Parathyroid adenoma (tissue), 2 donors: ENCODE measurements at regions not wholly inside any gene's neighbourhood (a gene's known extent, or its start where the extent isn't known, plus 50 kb on each side); places are given as distances from the start of the nearest gene placed in this dataset.
A peak's percentile ranks its signal among the peaks of the same experiment; 100 is the strongest.

ENCODE experiments used
- H2AFZ ChIP-seq: fragments of 300-600 bp; sonication (generic); one replicate; pipeline ENCODE4 v1.7.0; 2017; ENCODE audit warnings: antibody characterized with exemption, mild to moderate bottlenecking
- H3K27ac ChIP-seq: fragments of 300-600 bp; sonication (generic); one replicate; pipeline ENCODE4 v1.7.0; 2017
- H3K27me3 ChIP-seq: fragments of 300-600 bp; sonication (generic); one replicate; pipeline ENCODE4 v1.7.0; 2017; ENCODE audit warnings: low read length; ENCODE audit not compliant: control insufficient read depth, insufficient read depth
- H3K36me3 ChIP-seq: fragments of 300-600 bp; sonication (generic); one replicate; pipeline ENCODE4 v1.7.0; 2017; ENCODE audit warnings: low read length; ENCODE audit not compliant: control insufficient read depth, insufficient read depth
- H3K4me1 ChIP-seq: fragments of 300-600 bp; sonication (generic); one replicate; pipeline ENCODE4 v1.7.0; 2017; ENCODE audit warnings: control low read depth
- H3K4me2 ChIP-seq: fragments of 300-600 bp; sonication (generic); one replicate; pipeline ENCODE4 v1.7.0; 2017; ENCODE audit warnings: low read length
- H3K4me3 ChIP-seq: fragments of 300-600 bp; sonication (generic); one replicate; pipeline ENCODE4 v1.7.0; 2017; ENCODE audit warnings: low read depth, low read length
- H3K79me2 ChIP-seq: fragments of 300-600 bp; sonication (generic); one replicate; pipeline ENCODE4 v1.7.0; 2017; ENCODE audit warnings: control low read depth
- H3K9ac ChIP-seq: fragments of 300-600 bp; sonication (generic); one replicate; pipeline ENCODE4 v1.7.0; 2017; ENCODE audit warnings: mild to moderate bottlenecking
- H3K9me3 ChIP-seq: fragments of 300-600 bp; sonication (generic); one replicate; pipeline ENCODE4 v1.7.0; 2017; ENCODE audit warnings: low read length; ENCODE audit not compliant: control insufficient read depth
- CTCF ChIP-seq: fragments of 300-600 bp; sonication (generic); IDR thresholded peaks from one replicate; pipeline ENCODE4 v1.7.0; 2017; ENCODE audit warnings: antibody characterized with exemption, mild to moderate bottlenecking
- donor health status: primary hyperparathyroidism.

GRCh38 chr6:125524356-125524755 is 222.6 kb upstream of the HDDC2 start:
- Histone ChIP-seq H3K9ac (no peak overlapping the region), H3K79me2 (no peaks in the 10 kb centered on the region), H3K27ac (no peak overlapping the region), H3K4me1 (no peaks in the 10 kb centered on the region), H3K4me3 (no peak overlapping the region), H3K9me3 (no peaks in the 10 kb centered on the region), H3K36me3 (no peaks in the 10 kb centered on the region), H3K4me2 (no peak overlapping the region), H3K27me3 (no peaks in the 10 kb centered on the region), H2AFZ (no peak overlapping the region)
- TF ChIP-seq CTCF: no peak

GRCh38 chr6:125526007-125526720 is 223.3 kb upstream of the HEY2 start:
- Histone ChIP-seq H2AFZ (no peak overlapping the region), H3K4me1 (no peaks in the 10 kb centered on the region), H3K4me3 (no peak overlapping the region), H3K9me3 (no peaks in the 10 kb centered on the region), H3K27me3 (no peaks in the 10 kb centered on the region), H3K27ac (no peak overlapping the region), H3K9ac (no peak overlapping the region), H3K36me3 (no peaks in the 10 kb centered on the region), H3K4me2 (no peak overlapping the region), H3K79me2 (no peaks in the 10 kb centered on the region)
- TF ChIP-seq CTCF: no peak

GRCh38 chr6:125528621-125529041 is 220.8 kb upstream of the HEY2 start:
- Histone ChIP-seq H3K9ac (no peak overlapping the region), H3K79me2 (no peaks in the 10 kb centered on the region), H3K4me3 (no peak overlapping the region), H3K4me2 (no peak overlapping the region), H3K9me3 (no peaks in the 10 kb centered on the region), H3K27me3 (no peaks in the 10 kb centered on the region), H3K4me1 (no peaks in the 10 kb centered on the region), H2AFZ (no peak overlapping the region), H3K27ac (no peak overlapping the region), H3K36me3 (no peaks in the 10 kb centered on the region)
- no peak for TF ChIP-seq CTCF

- no peaks in the 10 kb centered on the region for H3K4me1 ChIP-seq
- no peak overlapping the region for H3K4me3 ChIP-seq
- no peaks in the 10 kb centered on the region for H3K36me3 ChIP-seq
- H3K4me2 ChIP-seq: no peak overlapping the region
- no peaks in the 10 kb centered on the region for H3K27me3 ChIP-seq
- TF ChIP-seq CTCF: no peak
- H3K9ac ChIP-seq: no peak overlapping the region
- H2AFZ ChIP-seq: no peak overlapping the region
- H3K9me3 ChIP-seq: no peaks in the 10 kb centered on the region
- H3K79me2 ChIP-seq: no peaks in the 10 kb centered on the region
- no peak overlapping the region for H3K27ac ChIP-seq
Measured at GRCh38 chr6:125529061-125529460, 220.4 kb upstream of the HEY2 start.

GRCh38 chr6:125533710-125534397 is 215.6 kb upstream of the HEY2 start:
- Histone ChIP-seq H3K4me3 (no peak overlapping the region), H3K36me3 (no peaks in the 10 kb centered on the region), H3K79me2 (no peaks in the 10 kb centered on the region), H3K27me3 (no peaks in the 10 kb centered on the region), H3K27ac (no peak overlapping the region), H3K9ac (no peak overlapping the region), H3K4me1 (no peaks in the 10 kb centered on the region), H2AFZ (no peak overlapping the region), H3K4me2 (peak overlapping the region; percentile 52), H3K9me3 (no peaks in the 10 kb centered on the region)
- TF ChIP-seq CTCF: no peak
